HG02623 (cell line): ENCODE measurements at regions not wholly inside any gene's neighbourhood (a gene's known extent, or its start where the extent isn't known, plus 50 kb on each side); places are given as distances from the start of the nearest gene placed in this dataset.

ENCODE experiments used
- ATAC-seq: cut with Tn5 transposase; IDR thresholded peaks from one replicate; pipeline ENCODE4 v1.9.1; 2021; ENCODE audit warnings: moderate library complexity; ENCODE audit not compliant: unreplicated experiment

DNA sequence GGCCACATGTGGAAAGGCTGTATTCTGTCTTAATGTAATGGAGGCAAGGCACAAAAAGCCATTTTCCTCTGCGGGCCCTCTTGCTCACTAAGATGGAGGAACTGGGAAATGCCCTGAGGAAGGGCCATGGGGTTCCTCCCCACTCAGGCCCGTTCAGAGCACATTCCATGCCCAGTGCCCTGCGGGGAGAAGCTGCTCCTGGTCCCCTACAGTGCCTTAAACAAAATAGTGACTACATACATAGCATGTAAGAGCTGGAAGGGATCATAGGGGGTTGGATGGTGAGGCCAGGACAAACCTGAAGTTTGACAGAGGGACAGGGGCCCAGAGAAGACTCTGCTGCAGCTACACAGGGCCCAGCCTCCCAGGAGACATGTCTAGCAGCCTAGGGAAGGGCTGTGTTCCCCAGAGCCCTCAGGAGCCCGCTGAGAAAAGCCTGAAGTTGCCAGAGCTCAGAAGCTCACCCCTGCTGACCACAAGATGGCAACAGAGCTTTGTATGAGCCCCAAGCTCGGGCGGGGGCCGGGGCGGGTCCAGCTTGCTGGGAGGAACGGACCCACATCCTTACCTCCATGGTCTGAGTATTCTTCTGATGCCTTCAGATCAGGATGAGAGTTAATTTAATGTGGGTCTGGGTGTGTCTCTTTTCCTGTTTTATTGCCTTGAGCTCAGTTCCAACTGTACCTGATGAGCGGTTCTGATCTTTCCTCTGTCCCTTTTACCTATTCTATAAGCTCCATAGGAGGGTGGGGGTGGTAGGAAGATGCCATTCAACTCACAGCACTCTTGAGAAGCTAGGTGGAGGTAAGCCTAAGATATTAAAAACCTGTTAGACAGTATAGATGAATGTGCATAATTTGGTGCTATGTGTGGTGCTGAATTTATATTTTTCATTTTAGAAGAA lies 242.9 kb downstream of the CDC5L start:
- ATAC-seq = no peak

DNA sequence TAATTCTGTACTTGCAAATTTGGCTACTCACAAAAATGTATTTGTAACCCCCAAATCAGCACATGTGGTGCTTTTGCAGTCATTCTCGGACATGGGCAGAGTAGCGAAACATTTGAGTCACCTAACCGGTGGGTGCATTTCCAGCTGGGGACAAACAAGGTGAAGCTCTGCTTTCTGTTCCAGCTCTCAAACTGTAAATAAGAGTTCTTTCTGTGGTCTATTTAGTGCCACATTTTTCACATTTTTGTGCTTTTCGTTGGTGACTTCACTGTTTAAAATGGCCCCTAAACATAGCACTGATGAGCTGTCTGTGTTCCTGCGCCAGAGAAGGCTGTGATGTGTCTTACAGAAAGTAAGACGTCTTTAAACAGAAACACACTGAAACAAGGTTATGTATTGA lies 244.5 kb downstream of the CDC5L start:
- no peak for ATAC-seq

DNA sequence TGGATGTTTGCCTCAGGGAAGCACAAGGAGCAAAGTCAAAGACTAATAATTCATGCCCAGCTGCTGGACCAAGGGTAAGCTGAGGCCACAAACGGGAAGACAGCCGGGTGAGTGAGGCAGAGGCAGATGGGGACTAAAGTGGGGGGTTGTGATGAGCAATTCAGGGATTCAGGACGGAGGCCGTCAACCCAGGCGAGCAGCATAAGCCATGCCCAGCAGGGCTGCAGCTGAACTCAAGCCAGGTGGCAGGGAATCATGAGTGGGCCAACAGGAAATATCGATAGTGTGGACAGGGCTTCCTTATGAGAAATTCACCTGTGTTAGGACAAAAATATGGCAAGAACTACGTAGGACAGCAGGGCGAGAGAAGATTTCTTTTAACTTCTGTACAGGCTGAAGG lies 246.8 kb downstream of the CDC5L start:
- ATAC-seq = no peak

DNA sequence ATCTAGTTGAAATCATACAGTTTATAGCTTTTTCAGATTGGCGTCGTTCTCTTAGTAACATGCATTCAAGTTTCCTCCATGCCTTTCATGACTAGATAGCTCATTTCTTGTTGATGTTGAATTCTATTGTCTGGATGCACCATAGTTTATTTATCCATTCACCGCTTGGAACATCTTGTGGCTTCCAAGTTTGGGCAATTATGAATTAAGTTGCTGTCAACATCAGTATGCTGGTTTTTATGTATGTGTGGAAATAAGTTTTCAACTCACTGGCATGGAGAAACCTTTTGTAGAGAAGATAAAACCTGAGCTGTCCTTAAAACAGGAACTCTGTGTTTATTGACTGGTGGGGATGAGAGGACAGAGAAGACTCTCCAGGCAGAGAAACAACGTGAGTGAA lies 248.0 kb downstream of the CDC5L start:
- no peak for ATAC-seq

DNA sequence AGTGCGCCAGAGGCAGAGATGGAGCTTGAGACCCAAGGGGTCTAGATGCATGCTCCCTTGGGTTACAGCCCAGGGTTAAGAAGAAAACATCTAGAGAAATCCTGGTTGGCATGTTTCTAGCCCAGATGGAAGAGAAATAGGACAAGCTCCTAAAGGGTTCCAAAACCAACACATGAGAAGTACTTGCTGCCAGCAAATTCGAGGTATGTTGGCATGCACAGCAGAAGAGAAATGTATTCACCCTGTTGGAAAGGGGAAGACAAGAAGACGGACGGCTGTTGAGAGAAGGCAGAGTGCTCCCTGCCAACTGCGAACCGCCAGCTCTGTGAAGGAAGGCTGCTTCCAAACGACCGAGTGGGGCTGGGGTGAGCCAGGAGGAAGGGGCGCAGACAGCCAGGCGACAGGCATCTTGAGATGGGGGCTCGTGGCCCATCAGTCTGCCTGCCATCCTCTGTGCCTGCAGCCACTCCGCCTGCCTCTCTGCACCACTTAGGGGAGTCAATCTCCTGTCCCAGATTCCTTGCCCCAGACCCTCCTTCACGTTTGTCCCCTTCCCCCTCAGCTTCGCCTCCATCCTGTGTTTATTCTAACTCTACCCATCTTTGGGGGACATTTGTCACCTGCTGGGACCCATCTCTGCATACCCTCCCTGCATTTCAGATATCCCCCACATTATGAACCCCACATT lies 249.2 kb downstream of the CDC5L start:
- ATAC-seq = no peak

DNA sequence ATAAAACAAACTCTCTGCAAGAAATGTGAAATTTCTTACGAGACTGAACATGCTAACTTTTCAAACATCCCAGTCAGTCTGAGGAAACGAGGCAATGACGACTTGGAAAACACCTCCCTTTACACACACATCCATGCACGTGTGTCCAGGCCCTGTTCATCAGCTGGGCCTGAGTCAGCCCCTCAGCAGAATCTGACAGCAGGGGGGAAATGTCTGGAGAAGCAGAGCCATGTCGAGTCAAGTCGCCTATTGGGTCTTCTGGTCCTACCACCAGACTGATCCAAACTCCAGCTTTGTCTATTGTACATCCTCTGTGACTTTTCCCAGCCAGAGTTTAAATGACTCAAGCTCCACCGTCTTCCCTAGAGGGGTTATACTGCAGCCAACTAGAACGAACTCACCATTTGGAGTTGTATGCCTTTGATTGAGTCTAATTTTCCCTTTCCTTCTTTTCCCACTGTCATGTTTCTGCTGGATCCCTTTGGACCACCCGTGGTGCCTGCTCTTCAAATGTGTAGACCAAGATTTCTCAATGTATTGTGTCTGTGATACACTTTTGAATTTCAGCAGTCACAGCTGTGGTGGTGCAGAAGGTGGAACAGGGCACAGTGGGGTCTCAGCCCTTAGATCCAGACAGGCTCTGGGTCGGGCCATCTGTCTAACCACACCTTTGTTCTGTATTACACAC lies 254.0 kb downstream of the CDC5L start:
- ATAC-seq = no peak

DNA sequence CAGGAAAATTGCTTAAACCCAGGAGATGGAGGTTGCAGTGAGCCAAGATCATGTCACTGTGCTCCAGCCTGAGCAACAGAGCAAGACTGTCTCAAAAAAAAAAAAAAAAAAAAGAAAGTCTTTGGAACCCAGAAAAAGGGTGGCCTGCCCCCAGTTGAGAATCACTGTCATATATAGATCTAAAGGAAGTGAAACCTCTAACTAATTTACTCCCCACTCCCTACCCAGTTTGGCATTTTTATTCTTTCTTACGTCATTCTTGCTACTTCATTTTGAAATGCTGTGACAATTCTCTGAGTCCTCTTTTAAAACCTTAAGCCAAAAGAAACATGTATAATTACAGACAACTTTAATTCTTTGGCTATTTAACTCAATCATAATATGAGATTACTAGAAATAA lies 254.8 kb downstream of the CDC5L start:
- ATAC-seq = no peak

DNA sequence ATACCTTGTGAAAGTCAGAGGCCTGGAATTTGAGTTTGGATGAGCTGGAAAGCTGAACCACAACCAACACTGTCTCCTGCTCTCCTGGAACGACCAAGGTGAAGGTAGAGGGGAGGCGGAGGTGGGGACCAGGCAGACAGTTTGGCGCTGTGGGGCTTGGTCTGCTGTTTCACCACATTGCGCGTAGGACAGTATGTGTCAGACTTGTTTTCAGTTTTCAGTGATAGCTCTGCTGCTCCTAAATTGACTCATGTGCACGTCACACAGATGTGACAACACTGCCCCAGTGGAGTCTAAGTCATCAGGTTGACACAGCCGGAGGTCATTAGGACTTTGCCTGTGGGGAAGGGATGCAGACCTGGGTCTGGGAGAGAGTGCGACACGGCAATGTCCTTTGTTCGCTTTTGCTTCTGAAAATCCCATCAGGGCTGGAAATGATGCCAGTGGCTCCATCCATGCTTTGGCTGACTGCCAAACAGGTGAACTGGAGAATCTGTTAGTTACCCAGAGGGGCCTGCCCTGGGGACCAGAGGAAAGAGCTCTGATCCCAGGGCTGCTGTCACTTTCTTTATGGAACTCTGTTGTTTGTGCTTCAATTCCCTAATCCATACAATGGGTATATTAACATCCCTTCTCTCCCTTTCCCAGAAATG lies 255.5 kb downstream of the CDC5L start:
- no peak for ATAC-seq

DNA sequence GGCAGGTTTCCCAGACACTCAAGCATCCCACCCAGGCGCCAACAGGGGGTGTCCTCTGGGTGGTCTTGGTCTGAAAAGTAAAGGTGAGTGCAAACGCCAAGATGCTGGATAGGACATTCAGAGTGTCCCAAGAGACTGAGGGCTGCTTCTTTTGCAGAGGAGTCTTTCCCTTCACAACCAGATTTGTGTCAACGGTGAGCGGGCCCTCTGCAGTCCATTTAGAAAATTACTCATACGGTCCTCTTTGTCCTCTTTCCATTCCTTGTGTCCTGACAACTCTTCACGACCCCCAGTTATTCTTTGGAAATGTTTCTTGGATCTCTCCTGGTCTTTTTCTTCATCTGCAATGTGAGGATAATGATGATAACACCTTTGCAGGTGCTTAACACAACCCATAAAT lies 257.8 kb downstream of the CDC5L start:
- ATAC-seq = no peak

DNA sequence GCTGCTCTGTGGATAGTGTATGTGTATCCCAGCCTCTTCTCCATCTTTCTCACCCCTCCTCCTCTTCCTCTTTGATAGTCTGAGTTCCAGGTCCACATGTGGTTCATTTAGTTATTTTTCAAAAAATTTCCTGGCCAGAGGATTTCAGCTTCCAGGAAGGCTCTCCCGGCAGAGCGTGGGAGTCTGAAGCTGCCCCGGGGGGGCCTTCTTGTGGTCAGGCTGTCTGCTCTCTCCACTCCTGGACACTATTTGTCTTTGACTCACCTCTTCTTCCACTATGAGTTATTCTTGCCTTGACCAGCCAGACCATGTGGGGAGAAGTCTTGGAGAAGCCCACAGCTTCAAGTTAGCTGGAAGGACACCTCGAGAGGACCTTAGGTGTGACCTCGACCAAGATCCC lies 258.8 kb downstream of the CDC5L start:
- no peak for ATAC-seq

DNA sequence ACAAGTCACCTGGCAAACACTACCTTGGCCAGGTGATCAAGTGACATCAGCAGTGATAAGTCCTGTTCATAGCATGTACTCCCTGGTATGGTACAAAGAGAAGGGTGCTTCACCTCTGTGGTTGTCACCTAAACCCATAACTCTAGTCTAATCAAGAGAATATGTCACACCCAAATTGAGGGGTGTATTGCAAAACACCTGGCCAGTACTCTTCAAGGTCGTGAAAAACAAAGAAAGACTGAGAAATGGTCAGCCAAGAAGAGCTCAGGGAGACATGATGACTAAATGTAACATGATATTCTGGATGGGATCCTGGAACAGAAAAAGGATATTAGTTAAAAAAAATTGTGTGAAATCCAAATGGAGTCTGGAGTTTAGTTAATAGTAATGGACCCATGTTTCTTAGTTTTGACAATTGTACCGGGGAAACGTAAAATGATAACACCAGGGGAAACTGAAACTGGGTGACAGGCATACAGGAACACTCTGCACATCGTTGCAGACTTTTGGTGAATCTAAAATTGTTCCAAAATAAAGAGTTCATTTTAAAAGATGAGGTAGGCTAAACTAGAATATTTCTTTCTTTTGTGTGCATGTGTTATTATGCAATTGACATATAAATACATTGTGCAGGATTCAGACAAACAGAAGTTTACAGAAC lies 262.0 kb downstream of the CDC5L start:
- no peak for ATAC-seq

DNA sequence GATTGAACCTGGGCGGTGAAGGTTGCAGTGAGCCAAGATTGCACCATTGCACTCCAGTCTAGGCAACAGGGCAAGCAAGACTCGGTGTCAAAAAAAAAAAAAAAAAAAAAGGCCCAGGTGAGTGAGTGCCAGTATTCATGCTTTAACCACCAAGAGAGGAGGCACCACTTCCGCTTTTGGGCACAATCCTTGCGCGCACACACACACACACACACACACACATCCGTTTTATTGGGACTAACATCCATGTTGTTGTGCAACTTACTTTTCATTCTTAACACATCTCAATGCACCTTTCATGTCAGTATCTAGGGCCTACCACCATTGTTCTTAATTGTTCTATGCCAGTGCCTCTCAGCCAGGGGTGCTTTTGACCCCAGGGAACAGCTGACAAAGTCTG lies 263.0 kb downstream of the CDC5L start:
- ATAC-seq = no peak

DNA sequence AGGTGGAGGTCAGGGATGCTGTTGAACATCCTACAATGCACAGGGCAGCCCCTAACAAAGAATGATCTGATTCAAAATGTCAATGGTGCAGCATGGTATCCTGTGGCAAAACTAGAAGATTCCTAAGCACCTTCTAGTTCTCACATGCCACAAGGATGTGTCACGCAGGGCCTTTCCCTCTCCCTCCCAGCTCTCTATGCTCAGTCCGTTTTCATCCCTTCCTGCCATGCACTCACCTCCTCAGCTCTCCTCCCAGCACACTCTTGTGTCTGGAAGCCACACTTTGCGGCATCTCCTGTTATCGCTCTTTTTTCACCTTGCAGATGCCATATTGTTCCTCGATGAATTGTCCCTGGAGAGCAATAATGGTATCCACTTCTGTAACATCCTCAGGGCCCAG lies 263.4 kb downstream of the CDC5L start:
- no peak for ATAC-seq

DNA sequence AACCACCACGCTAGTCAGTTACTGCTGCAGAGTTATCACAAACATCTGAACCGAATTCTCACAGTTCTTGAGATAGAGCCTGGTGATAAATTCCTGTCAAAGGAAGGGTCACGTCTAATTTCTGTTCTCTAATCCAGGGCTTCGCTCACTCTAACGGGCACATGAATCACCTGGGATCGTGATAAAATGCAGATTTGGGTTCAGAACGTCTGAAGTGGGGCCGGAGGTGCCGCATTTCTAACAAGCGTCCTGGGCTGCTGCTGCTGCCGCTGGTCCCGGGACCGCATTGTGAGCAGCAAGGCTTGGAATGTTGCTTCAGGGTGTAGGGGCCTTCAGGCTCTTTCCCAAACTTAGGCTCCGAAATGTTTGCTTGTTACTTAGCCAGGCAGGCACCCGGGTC lies 264.1 kb downstream of the CDC5L start:
- ATAC-seq = no peak

DNA sequence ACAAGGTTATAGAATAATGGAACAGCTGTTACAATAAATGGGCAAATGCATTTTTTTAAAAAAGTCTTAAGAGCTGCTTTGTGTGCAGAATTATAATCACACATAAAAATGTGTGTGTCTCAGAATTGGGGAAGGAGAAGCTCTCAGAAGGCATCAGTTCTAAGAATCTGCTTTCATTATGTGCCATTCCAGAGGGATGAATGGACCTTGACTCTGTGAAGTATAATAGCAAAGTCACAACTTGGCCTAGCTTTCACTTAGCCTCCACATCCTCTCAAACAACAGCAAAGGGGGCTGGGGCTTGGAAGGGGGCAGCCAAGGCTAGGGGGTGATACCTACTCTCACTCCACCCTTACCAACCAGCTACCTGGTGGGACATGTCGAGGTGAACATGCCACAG lies 265.0 kb downstream of the CDC5L start:
- no peak for ATAC-seq

DNA sequence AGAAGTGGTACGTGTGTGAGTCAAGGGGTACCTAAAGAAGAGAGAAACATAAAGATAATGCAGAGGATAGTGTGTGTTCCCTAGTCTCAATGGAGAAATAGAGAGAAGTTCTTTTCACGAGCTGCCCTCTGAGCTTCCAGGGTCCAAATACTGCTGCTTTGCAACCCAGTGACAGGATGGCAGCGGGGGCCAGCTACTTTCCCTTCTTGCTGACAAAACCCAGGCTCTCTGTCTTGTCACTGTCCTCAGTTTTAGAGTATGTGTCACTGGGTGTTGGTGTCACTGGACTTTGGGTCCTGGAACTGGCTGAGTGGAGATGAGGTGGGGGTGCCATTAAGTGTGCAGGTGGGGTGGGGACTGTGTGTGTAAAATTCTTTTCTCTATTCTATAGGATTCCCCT lies 265.6 kb downstream of the CDC5L start:
- ATAC-seq = no peak

DNA sequence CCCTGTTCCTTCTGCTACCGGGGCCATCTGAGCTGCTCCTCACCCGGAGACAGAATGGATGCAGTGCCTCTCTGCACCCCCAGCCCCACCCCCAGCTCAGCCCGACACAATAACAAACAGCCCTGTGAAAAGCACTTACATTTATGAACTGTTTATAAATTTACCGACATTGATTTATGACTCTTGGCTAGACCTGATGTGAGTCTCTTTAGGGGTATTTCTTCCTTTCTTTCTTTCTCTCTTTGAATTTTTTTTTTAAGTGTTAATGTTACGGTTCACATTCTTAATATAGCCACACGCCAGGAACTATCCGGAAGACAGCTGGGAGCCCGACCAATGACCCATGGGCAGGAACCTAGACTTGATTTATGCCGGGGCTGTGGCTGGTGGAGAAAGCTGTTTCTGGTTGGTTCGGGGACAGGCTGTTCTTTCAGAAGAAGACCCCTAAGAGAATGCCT lies 266.3 kb downstream of the CDC5L start:
- ATAC-seq = no peak

DNA sequence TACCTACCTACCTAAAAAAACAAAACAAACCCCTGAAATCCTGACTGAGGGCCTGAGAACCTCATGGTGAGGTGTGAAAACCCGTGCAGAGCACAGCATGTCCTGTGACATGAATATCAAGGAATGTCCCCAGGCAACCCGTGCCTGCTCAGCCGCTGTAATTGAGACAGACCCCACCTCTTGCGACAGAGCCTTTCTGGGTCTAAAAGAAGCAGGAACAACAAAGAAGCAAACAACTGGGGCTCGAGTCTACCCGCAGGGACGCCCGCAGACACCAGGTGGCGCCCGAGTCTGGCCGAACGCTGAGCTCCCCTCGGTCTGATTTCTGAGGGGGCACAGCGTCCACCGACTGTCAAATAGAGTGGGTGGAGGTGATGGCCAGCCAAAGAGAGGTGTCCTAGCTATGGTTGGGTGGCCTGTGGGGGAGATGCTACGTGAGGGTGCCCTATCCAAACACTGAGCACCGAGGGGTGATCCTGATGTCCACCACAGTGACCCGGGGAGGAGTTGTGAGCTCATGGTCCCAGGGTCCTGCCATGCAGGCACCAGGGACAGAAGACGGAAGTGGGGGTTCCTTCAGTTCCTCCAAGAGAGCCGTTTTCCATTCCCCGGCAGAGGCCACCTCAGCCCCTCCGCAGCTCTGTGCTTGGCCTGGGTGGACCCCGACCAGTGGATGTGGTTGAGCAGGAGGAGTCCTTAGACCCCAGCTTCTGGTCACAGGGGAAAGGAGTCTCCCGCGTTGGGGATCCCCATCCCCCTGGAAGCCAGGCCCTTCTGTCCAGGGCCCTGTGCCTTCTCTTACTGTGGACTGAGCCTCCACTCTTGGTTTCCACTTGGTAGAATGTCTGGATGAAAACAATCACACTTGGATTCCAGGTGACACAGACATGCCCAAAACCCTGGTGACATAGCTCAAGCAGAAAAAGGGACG lies 268.2 kb downstream of the CDC5L start:
- ATAC-seq = no peak

DNA sequence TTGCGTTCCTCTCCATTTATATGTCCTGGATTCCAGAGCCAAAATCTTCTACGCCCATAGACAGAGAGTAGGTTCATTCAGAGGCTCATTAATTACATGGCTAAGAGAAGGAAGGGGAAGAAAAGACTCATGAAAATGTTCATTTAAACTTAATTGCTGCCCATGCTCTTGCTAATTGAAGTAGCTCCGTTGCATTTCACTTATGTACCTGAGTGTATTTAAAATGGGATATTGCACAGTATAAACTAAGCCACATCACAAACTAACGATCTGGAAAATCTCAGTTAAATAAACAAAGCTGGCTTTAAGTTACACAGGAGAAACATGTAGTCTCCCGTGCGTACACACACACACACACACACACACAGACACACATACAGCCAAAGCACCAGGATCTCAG lies 269.2 kb downstream of the CDC5L start:
- no peak for ATAC-seq
